ENCODE measurements at regions not wholly inside any gene's neighbourhood (a gene's known extent, or its start where the extent isn't known, plus 50 kb on each side); places are given as distances from the start of the nearest gene placed in this dataset.

DNA sequence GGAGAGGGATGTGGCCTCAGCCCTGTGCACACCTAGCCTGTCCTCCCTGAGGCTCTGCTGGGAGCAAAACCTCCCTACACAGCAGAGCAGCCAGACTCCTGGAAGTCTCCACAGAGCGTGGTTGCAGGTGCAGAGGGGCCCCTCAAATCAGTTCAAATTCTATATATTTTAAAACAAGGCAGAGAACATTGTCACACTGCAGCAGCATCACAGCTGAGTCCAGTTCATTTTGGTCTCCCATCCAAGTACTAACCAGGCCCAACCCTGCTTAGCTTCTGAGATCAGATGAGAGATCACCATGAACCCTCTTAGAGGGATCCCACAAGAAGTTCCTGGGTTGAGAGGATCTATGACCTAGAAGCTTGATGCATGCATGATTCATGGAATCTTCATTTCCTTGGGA, 331.0 kb upstream of the RGMA start:
- TF ChIP-seq, protein P1, sequence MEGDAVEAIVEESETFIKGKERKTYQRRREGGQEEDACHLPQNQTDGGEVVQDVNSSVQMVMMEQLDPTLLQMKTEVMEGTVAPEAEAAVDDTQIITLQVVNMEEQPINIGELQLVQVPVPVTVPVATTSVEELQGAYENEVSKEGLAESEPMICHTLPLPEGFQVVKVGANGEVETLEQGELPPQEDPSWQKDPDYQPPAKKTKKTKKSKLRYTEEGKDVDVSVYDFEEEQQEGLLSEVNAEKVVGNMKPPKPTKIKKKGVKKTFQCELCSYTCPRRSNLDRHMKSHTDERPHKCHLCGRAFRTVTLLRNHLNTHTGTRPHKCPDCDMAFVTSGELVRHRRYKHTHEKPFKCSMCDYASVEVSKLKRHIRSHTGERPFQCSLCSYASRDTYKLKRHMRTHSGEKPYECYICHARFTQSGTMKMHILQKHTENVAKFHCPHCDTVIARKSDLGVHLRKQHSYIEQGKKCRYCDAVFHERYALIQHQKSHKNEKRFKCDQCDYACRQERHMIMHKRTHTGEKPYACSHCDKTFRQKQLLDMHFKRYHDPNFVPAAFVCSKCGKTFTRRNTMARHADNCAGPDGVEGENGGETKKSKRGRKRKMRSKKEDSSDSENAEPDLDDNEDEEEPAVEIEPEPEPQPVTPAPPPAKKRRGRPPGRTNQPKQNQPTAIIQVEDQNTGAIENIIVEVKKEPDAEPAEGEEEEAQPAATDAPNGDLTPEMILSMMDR (IDR thresholded peaks at IDR 0.05) = no peak
- no peak for TF ChIP-seq POLR2A (IDR thresholded peaks at IDR 0.05)
